DMS 273 (cell line): ENCODE measurements at regions not wholly inside any gene's neighbourhood (a gene's known extent, or its start where the extent isn't known, plus 50 kb on each side); places are given as distances from the start of the nearest gene placed in this dataset.
A peak's percentile ranks its signal among the peaks of the same experiment; 100 is the strongest.
"Not testable (repeated sequence)": the region's sequence is repeated elsewhere in the genome, so short reads cannot be mapped to it uniquely, and the experiment has no call there.

Experiments
- DNase-seq: peaks from one replicate; lab custom pipeline; 2025; ENCODE audit not compliant: unreplicated experiment; lab: John Stamatoyannopoulos, UW

- no peak for DNase-seq
These were observed 164.2 kb downstream of the VAPA start for GRCh38 chr18:10077986-10078385.

DNA sequence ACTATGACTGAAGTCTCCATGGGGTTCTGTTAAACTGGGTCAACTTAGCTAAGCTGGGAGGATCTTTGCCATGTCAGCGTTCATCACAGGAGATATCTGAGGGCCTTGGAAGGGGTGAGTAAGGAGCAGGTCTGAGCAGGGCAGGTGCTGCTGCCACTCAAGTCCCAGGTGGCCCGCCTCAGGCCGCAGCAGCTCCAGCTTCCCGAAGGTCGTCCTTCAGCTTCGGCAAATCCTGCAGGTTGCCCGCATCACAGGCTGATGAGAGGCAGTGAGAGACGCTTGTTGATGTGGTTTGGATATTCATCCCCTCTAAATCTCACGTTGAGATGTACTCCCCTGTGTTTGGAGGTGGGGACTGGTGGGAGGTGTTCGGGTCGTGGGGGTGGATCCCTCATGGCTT, 166.6 kb downstream of the VAPA start:
- no peak for DNase-seq

DNA sequence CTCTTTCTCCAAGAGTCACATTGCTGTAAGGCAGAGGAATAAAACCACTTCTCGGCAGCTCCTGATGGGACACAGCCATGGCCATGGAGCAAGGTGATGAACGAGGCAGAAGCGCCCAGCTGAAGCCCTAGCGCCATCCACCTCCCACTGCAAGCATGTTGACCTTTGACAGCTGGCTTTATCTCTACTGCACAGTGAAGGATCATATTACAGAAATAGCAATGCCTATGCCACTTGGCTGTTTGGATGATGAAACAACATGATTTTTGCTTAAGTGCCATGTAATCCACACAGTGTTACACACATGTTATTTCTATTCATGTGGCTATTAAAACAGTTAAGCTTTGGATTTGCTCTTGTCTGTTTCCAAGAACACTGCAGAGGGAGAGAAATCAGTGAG, 167.7 kb downstream of the VAPA start:
- peak; percentile 53 for DNase-seq

DNA sequence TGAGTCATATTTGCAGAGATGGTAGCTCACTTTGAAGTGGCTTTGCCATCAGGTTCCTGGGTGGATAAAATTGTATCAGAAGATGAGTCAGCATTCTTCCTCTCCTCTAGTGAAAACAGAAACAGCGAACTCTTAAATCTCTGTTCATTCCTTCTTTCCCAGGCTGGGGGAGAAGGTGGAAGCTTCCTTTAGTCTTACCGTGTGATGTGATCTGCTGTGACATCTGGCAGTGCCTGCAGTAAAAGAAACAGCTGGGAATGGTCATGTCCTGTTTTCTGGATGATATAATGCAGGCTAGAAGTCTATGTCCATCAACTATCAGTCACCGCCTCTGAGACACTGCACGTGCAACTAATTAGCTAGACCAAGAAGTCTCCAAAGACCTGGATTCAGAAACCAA, 171.6 kb downstream of the VAPA start:
- peak; percentile 17 for DNase-seq

DNA sequence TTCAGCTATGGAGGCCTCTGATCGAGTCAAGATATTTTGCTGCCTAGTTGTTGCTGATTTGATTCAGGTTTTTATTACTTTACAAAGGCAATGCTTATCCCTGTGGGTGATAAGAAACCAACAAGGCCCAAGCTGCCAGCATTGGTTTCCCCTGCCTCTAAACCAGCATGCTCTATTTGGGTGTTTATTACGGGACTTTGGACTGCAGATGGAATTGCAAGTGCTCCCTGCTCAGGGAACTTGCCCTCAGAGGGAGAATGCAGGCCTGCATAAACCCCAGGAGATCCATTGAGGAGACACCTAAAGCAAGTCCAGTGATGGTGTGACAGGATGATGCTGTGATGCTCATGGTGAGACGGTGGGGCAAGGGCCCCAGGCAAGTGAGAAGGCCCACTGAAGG, 172.1 kb downstream of the VAPA start:
- no peak for DNase-seq

DNA sequence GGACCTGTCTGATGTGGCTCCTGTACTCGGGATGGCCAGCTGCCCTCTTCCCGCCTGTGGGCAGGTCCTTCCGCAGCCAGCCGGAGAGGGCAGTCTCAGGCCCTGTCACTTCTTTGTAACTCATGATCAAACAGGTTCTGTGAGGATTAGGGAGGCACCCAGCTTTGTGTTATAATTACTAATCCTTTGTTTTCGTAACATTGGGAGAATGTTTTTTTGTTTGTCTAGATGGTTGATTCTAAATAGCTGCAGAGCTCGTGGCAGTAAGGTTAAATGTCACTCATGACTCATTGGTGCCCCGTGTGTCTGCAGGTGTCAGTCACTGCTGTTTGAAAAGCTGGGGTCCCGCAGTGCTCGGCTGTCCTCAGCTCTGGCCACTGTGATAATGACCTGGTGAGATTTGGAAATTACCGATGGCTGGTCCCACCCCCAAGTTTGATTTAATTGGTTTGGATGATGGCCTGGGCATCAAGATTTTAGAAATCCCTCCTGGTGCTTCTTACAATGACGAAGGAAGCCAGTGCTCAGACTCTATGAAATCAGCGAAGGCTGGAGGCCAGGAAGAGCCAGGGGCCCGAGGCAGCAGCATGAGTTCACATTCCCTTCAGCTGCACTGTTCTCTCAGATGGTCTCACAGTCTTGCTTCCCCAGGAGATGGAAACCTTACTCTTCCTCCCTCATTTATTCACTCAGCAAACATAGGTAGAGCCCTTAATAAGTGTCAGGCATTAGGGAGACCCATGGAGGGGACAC, 172.8 kb downstream of the VAPA start:
- no peak for DNase-seq

GRCh38 chr18:10088734-10089133, 174.9 kb downstream of the VAPA start:
- DNase-seq: no peak

GRCh38 chr18:10089881-10090280, 176.1 kb downstream of the VAPA start:
- DNase-seq: peak; percentile 53

DNA sequence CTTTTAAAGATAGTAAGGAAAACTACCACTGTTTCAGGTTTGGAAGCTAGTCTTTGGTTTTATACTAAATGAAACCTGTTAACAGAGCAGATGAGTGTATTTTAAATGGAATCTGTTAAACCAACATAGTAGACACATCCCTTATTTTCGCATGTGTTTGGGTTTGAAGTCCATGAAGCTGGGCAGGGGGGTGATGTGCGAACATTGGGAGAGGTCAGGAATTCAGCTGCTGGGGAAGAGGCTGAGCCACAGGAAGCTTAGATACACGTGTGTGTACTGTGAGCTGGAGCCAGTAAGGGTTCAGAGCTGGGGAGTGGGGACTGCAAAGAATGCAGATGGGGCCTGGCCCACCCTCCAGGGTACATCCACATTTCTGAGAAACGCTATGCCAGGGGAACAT, 176.9 kb downstream of the VAPA start:
- no peak for DNase-seq

GRCh38 chr18:10093445-10093844, 179.6 kb downstream of the VAPA start:
- no peak for DNase-seq

DNA sequence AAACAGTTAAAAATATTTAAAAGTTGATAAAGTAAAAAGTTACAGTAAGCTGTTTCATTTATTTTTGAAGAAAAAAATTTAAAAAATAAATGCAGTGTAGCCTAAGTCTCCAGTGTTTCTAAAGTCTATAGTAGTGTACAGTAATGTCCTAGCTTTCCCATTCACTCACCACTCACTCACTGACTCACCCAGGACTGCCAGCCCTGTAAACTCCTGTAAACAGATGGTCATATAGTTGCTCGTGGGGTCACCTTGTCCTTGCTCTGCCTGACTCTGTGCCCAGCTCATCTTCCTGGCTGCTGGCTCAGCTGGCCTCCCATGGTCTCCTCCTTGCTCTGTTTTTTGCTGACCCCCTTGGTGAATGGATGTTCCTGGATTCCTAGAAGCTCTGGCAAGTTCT, 180.3 kb downstream of the VAPA start:
- DNase-seq: peak; percentile 17

GRCh38 chr18:10094655-10095054, 180.8 kb downstream of the VAPA start:
- DNase-seq: no peak

GRCh38 chr18:10095356-10095755, 181.5 kb downstream of the VAPA start:
- DNase-seq: no peak

- no peak for DNase-seq
These were observed 185.8 kb downstream of the VAPA start for GRCh38 chr18:10099539-10100140.

DNA sequence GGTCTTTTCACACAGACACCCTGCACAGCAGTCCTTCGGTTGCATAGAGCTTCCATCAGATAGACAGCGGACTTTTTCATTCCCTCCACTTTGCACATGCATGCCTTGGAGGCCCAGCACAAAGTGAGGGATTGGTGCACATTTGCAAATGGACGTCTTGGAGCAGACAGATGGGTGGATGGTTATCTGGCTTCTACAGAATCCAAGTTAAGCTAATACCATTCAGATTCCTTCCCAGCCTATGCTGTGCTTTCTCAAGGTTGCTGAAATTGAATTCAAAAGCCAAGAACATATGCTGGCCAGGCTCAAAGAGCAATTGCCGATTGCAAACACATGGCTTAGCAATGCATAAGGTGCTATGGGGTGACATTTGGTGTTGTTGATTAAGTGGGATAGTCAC, 186.4 kb downstream of the VAPA start:
- DNase-seq: peak; percentile 70

DNA sequence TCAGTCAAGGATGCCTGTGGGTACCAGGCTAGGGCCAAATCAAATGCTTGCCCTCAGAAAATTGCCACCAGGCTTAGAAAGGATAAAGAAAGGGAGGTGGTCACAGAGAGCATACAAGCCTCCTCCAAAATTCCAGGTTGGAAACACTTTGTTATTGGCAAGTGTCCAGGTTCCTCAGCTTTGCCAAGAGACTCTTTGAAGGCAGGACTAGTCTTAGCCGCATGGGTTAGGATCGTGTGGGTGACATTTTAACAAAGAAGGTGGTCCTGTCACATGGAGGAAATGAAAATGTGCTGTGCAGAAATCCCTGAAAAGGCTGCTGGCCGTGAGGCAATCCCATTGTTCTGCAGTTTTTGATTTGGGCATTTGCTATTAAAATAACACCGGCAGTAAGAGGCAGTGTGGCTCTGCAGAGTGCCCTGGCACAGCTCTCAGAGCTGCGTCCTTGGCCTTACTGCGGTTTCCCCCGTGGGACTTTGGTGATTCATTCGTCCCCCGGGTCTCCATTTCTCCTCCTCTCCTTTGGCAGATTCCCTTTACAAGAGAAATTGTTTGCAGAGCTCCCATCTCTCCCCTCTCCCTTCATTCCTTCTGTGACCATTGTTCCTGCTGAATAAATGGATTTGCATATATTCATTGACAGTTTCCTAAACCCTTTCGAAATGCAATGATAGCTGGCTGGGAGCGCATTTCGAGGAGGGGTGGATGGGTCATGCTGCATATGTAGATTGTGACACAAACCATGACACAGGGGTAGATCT, 187.3 kb downstream of the VAPA start:
- peak; percentile 69 for DNase-seq

DNA sequence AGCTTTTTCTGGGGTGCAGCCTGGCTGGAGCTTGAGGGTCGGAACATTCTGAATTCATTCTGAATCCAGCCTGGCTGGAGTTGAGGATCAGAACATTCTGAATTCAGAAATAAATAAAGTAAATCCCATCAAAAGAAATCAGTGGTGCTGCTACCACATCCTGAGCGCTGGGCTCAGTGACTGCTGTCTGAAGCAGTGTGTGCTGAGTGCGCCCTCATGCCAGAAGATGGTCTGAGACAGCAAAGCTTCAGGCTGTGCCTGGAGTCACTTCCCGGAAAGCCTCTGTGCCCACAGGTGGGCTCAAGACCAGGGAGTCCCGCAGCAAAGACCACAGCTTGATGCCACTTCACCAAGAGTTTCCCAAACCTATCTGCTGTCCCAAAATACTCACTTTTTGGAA, 187.9 kb downstream of the VAPA start:
- DNase-seq: no peak

- DNase-seq: not testable (repeated sequence)
These were observed 191.3 kb downstream of the VAPA start for GRCh38 chr18:10105118-10105517.

GRCh38 chr18:10111191-10111590, 197.4 kb downstream of the VAPA start:
- no peak for DNase-seq

- DNase-seq: no peak
These were observed 198.1 kb downstream of the VAPA start for GRCh38 chr18:10111944-10112343.

DNA sequence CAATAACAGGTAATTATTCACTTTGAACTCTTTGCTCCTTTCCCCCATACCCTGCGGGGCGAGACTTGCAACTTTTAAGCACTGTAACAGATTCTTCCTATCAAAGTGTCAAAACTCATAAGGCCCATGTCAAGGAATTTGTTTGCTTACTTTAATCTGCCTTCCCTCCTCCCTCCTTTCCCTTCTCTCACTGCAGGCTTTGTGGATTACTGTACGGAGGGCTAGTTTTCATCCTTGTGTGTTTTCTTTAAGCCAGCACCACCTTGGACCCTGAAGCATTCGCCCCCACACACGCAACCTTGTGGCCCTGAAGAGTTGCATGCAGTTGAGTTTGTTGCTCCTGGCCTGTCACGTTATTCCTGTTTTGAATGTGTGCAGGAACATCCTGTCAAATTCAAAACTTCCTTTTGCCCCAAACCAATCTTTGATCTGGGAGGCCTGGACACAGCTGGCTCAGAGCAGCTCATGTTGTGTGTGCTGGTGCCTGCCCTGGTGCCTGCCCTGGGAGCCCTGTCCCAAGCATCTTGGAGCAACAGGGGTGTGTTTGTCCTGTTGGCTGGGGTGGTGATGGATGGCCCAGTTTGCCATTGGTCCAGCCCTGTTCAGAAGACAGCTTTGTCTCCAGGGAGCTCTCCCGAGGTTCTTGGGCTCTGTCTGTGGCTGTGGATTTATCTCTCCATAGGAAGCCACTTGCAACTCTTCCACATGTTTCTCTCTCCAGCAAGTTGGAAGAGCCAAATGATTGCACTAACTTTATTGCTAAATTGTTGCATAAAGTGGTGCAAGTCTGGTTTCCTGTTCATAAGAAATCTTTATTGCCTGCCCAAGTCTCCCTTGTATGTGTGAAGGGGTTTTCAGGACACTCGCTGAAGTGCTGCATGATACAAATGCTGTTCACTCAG, 199.6 kb downstream of the VAPA start:
- no peak for DNase-seq
